A673 (cell line): ENCODE measurements at regions not wholly inside any gene's neighbourhood (a gene's known extent, or its start where the extent isn't known, plus 50 kb on each side); places are given as distances from the start of the nearest gene placed in this dataset.

ENCODE experiments used
- CTCF ChIP-seq: fragments of 300-800, 200-600 bp; sonication (generic); conservative IDR thresholded peaks from 2 replicates; pipeline ENCODE4 v1.5.1; 2017; ENCODE audit warnings: low read depth, mild to moderate bottlenecking, antibody characterized with exemption, low read length, moderate library complexity, mixed read lengths
- EZH2 ChIP-seq: fragments of 200-600 bp; sonication (generic); IDR thresholded peaks from 2 replicates; pipeline ENCODE4 v1.6.1; 2017; ENCODE audit warnings: borderline replicate concordance, low read depth, mild to moderate bottlenecking, mixed read lengths, antibody characterized with exemption, low read length; ENCODE audit not compliant: poor library complexity, severe bottlenecking

DNA sequence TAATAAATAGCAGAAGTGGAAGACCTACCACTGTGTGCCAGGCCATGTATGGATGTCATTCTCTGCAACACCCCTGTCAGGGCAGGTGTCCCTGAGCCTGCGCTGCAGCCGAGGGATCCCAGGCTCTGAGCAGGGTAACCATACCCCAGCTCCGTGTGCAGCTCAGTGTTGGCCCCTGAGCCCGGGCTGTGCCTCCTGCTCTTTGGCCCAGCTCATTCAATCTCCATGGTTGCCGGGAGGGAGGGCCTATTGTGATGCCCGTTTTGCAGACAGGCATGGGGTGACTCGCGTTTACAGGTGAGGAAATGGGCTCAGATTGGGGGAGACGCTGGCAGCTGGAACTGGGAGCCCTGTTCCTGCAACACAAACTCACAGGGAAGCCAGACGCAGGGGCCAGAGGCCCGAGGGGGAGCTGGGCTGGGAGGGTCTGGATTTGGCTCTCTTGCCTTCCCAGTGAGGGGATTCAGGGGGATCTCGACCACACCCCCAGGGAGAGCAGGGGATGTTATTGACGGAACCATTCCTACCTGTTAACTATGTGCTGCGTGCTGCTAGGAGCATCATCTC, 190.5 kb downstream of the IRF8 start:
- TF ChIP-seq CTCF (no peak), EZH2 (no peak)
